HG03135 (cell line): ENCODE measurements at regions not wholly inside any gene's neighbourhood (a gene's known extent, or its start where the extent isn't known, plus 50 kb on each side); places are given as distances from the start of the nearest gene placed in this dataset.
A peak's percentile ranks its signal among the peaks of the same experiment; 100 is the strongest.
"Not testable (repeated sequence)": the region's sequence is repeated elsewhere in the genome, so short reads cannot be mapped to it uniquely, and the experiment has no call there.

ENCODE experiments used
- ATAC-seq: cut with Tn5 transposase; IDR thresholded peaks from one replicate; pipeline ENCODE4 v1.9.1; 2021; ENCODE audit warnings: mild to moderate bottlenecking, moderate library complexity; ENCODE audit not compliant: unreplicated experiment

- no peak for ATAC-seq
Measured at GRCh38 chr13:81041761-81042160, 700.8 kb upstream of the SPRY2 start.

GRCh38 chr13:81031996-81032395, 691.1 kb upstream of the SPRY2 start:
- no peak for ATAC-seq

GRCh38 chr13:81025091-81025490, 684.2 kb upstream of the SPRY2 start:
- ATAC-seq, result no peak

- no peak for ATAC-seq
Measured at GRCh38 chr13:81021284-81021840, 680.4 kb upstream of the SPRY2 start.

GRCh38 chr13:81020010-81020409, 679.1 kb upstream of the SPRY2 start:
- no peak for ATAC-seq

GRCh38 chr13:81018936-81019335, 678.0 kb upstream of the SPRY2 start:
- no peak for ATAC-seq

- no peak for ATAC-seq
Measured at GRCh38 chr13:81017513-81018152, 676.7 kb upstream of the SPRY2 start.

- no peak for ATAC-seq
Measured at GRCh38 chr13:81012031-81012430, 671.1 kb upstream of the SPRY2 start.

- ATAC-seq, result no peak
Measured at GRCh38 chr13:81001828-81002385, 661.0 kb upstream of the SPRY2 start.

GRCh38 chr13:80998603-80999002, 657.7 kb upstream of the SPRY2 start:
- not testable (repeated sequence) for ATAC-seq

- ATAC-seq, result no peak
Measured at GRCh38 chr13:80989747-80990146, 648.8 kb upstream of the SPRY2 start.

GRCh38 chr13:80989241-80989640, 648.3 kb upstream of the SPRY2 start:
- no peak for ATAC-seq

- ATAC-seq, result no peak
Measured at GRCh38 chr13:80988391-80989151, 647.6 kb upstream of the SPRY2 start.

GRCh38 chr13:80979035-80979641, 638.2 kb upstream of the SPRY2 start:
- ATAC-seq, result peak; percentile 94

- ATAC-seq, result no peak
Measured at GRCh38 chr13:80977168-80977567, 636.2 kb upstream of the SPRY2 start.

- no peak for ATAC-seq
Measured at GRCh38 chr13:80975903-80976302, 635.0 kb upstream of the SPRY2 start.

GRCh38 chr13:80973721-80974120, 632.8 kb upstream of the SPRY2 start:
- ATAC-seq, result no peak

- no peak for ATAC-seq
Measured at GRCh38 chr13:80972857-80973478, 632.0 kb upstream of the SPRY2 start.

- ATAC-seq, result no peak
Measured at GRCh38 chr13:80965097-80965496, 624.2 kb upstream of the SPRY2 start.

GRCh38 chr13:80962855-80963254, 621.9 kb upstream of the SPRY2 start:
- no peak for ATAC-seq

- ATAC-seq, result no peak
Measured at GRCh38 chr13:80962173-80962572, 621.2 kb upstream of the SPRY2 start.
